ENCODE measurements at regions not wholly inside any gene's neighbourhood (a gene's known extent, or its start where the extent isn't known, plus 50 kb on each side); places are given as distances from the start of the nearest gene placed in this dataset.

DNA sequence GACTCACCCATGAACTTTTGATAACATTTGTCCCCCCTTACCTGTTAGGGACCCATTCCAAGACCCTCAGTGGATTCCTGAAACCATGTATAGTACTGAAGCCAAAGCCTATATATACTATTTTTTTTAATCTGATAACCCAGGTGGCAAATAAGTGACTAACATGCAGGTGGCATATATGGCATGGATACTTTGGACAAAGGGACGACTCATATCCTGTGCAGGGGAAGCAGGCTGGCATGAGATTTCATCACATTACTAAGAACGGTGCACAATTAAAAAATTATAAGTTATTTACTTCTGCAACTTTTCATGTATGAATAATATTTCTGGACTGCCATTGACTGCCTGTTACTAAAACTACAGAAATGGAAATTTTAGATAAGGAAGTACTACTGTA, 880.1 kb upstream of the FBXO33 start:
- DNase-seq (ENCODE audit: low read depth in 4 of 4, low spot score in 3 of 4) = no peak

DNA sequence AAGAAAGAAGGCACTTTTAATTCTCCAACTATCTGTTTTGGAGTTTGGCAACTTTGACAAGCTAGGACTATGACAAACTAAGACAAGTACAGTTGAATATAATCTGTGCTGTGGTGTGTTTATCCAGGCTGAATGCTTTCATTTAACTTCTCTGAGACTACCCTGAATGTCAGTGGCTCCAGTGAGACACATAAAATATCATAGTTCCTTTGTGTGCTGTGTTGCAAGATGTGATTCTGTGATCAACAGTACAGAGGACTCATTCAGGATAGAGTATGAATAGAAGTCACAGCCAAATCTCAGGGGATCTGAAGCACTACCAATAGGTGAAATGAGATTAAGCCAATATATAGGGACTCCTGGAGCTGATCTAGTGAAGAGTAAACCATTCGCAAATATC, 876.9 kb upstream of the FBXO33 start:
- no peak for DNase-seq (ENCODE audit: low read depth in 4 of 4, low spot score in 3 of 4)

DNA sequence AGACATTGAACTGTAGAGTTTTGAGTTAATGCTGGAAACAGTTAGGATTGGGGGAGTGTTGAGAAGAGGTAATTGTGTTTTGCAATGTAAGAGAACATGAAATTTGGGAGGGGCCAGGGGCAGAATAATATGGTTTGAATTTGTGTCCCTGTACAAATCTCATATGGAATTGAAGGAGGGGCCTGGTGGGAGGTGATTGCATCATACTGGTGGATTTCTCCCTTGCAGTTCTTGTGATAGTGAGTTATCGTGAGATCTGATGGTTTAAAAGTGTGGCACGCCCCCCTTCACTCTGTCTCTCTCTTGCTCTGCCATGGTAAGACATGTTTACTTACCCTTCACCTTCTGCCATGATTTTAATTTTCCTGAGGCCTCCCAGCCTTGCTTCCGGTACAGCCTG, 876.0 kb upstream of the FBXO33 start:
- DNase-seq (ENCODE audit: low read depth in 4 of 4, low spot score in 3 of 4) = no peak

GRCh38 chr14:40296821-40297220, 864.6 kb upstream of the FBXO33 start:
- DNase-seq (ENCODE audit: low read depth in 4 of 4, low spot score in 3 of 4) = no peak

GRCh38 chr14:40292664-40293063, 860.4 kb upstream of the FBXO33 start:
- DNase-seq (ENCODE audit: low read depth in 4 of 4, low spot score in 3 of 4) = no peak

DNA sequence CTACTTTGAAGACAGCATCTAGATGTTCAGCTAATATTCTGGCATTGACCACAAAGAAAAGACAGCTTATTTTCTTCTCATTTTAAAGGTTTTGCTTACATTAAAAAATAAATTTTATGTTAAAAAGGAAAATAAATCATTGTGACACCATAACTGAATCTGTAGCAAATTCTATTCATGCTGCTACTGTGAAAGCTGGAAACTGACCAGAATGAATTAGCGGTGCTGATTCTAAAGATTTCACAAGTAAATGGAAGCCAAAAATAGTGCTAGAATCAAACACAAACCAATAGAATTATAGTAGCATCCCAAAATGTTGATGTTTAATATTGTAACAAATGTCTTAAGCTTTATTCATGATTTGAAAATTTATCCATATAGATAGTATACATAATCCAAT, 850.0 kb upstream of the FBXO33 start:
- no peak for DNase-seq (ENCODE audit: low read depth in 4 of 4, low spot score in 3 of 4)

DNA sequence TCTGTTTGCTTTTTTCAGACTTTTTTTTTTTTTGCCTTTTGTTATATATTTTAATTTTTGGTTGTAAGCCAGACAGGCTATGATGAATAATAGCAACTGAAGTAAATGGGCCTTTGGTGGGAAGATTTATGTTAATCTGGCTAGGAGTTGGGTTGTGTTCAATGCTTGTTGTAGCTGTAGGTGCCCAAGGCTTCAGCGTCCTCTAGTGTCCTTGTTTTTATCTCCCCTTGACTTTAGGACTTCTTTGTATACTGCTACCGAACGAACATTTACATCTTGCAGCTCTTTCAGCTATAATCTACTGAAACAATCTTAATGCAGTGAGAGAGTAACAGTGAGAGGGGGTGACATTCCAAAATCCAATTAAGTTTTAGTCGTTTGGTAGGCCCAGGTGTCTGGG, 848.4 kb upstream of the FBXO33 start:
- DNase-seq (ENCODE audit: low read depth in 4 of 4, low spot score in 3 of 4) = no peak

DNA sequence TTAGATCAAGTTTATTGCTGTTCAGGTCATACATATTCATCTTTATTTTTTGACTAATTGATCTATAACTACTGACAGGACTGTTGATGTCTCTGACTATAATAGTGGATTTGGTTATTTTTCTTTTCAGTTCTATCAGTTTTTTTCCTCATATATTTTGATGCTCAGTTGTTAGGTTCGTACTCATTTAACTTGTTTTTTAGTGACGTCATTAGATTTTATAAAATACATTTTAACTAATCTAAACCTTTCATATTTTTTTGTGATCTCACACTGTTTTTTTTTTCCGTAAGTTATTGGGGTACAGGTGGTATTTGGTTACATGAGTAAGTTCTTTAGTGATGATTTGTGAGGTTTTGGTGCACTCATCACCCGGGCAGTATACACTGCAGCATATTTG, 841.2 kb upstream of the FBXO33 start:
- no peak for DNase-seq (ENCODE audit: low read depth in 4 of 4, low spot score in 3 of 4)

DNA sequence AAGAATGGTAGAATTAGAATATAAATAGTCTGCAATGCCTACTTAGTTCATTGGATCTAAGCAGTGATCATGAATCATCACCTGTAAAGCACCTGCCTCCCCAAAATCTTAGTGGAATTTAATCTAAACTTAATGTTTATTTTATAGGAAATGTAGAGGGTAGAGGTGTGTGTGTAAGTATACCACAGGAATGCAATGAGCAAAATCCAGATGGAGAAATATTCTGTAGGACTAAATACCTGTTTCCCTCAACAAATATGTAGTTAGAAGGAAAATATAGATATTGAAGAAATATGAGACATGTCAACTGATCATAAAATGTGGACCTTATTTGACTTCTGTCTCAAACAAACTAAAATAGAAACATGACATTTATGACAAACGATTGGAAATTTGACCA, 839.2 kb upstream of the FBXO33 start:
- no peak for DNase-seq (ENCODE audit: low read depth in 4 of 4, low spot score in 3 of 4)

DNA sequence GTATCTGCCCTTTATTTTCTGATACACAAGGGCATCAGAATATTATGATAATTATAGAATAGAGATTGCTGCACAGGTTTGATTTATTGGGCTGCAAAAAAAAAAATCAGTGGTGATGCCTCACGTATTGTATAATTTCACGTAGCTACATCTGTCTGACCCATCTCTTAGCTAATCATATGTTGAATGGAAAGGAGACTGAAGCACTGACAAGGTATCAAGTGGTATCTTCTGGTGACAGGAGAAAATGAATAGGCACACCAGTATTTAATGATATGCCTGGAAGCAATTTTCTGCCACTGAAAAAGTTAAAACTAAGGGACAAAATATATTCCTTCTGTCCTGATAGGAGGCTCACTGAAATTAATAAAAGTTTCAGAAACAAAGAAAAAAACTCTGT, 837.2 kb upstream of the FBXO33 start:
- no peak for DNase-seq (ENCODE audit: low read depth in 4 of 4, low spot score in 3 of 4)

DNA sequence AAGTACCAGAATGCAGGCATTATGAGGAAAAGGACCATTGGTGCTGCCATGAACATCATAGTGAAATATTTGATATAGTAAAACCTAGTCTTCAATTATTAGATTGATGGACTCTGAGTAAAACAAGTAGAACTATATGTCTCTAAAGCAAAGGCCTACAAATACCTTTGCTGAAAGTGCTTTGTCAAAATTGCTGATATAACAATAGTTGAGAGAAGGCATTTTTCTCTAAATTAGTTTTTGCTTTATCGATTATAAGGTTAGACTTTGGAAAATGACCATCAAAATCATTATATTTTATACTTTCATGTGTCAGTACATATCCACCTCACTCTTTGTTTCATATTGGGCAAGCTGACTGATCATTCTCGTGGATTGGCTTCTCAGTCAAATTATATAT, 836.0 kb upstream of the FBXO33 start:
- no peak for DNase-seq (ENCODE audit: low read depth in 4 of 4, low spot score in 3 of 4)

- DNase-seq (ENCODE audit: low read depth in 4 of 4, low spot score in 3 of 4) = no peak
Observed at GRCh38 chr14:40265096-40265495, 832.9 kb upstream of the FBXO33 start.

GRCh38 chr14:40252817-40253447, 820.7 kb upstream of the FBXO33 start:
- DNase-seq (ENCODE audit: low read depth in 4 of 4, low spot score in 3 of 4) = no peak

DNA sequence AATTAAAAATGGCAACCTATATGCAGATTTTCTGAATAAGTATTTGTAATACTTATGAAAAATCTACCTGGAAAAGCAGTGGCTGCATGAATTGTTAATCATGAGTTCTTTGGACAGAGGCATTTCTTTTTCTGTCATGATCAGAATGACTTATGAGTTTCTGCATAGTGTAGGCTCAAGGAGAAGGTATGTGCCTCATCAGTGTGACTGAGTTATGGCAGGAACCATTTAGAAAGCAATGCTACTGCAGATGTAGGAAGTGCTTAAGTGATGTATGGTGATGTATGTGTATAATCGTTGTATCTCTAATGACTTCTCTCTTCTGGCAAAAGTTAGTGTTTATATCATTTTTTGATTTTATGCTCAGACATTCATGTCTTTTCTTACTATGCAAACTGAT, 816.4 kb upstream of the FBXO33 start:
- DNase-seq (ENCODE audit: low read depth in 4 of 4, low spot score in 3 of 4) = no peak

GRCh38 chr14:40240245-40240859, 808.1 kb upstream of the FBXO33 start:
- no peak for DNase-seq (ENCODE audit: low read depth in 4 of 4, low spot score in 3 of 4)

- no peak for DNase-seq (ENCODE audit: low read depth in 4 of 4, low spot score in 3 of 4)
Observed at GRCh38 chr14:40232302-40232701, 800.1 kb upstream of the FBXO33 start.

- no peak for DNase-seq (ENCODE audit: low read depth in 4 of 4, low spot score in 3 of 4)
Observed at GRCh38 chr14:40229676-40230075, 797.4 kb upstream of the FBXO33 start.

GRCh38 chr14:40222996-40223395, 790.8 kb upstream of the FBXO33 start:
- DNase-seq (ENCODE audit: low read depth in 4 of 4, low spot score in 3 of 4) = no peak

GRCh38 chr14:40221428-40221827, 789.2 kb upstream of the FBXO33 start:
- no peak for DNase-seq (ENCODE audit: low read depth in 4 of 4, low spot score in 3 of 4)

DNA sequence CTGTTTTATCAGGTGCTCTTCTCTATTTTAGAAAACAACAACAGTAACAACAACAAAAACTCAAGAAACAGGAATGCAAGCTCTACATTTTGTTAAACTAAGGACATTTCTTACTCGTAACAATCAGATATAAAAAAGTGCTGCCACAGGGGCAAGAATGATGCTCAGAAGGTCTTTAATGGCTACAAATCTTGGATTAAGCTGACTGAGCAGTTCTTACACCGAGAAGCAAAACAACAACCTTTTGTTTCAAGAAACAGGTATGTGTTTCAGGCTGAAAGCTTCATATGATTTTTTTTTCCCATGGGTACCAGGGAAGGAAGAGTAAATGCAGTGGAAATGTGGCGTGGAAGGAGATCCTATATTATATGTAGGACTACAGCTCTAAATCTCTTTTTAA, 786.8 kb upstream of the FBXO33 start:
- DNase-seq (ENCODE audit: low read depth in 4 of 4, low spot score in 3 of 4) = no peak

DNA sequence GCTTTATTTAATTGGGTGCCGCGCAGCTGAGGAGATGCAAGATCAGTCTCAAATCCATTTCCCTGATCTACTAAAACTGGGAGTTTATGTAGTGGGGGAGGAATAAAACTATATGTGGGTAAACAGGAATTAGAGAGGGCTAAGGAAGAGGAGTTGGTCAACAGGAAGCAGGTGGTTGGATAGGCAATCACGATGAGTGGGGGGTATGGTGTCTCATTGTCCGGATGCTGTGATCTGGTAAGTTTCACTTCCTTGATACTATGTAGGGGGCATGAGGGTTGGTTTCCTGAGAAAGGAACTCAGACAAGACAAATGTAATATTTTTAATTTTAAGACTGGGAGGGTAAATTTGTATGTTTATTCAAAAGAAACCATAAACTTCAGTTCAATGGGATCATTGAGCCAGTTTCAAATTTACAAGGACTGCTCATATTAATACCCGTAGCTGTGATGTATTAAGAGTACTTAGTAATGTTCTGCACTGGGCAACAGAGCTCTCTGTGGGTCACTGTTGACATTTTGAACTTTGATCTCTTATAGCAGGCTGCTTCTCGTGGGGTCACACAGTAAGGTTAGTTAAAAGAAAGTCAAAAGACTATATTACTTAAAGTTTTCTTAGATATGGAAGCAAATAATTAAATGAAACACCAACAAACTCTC, 786.2 kb upstream of the FBXO33 start:
- DNase-seq (ENCODE audit: low read depth in 4 of 4, low spot score in 3 of 4) = no peak

- DNase-seq (ENCODE audit: low read depth in 4 of 4, low spot score in 3 of 4) = no peak
Observed at GRCh38 chr14:40216976-40217375, 784.7 kb upstream of the FBXO33 start.
